Gastroesophageal sphincter (tissue), 3 donors: ENCODE measurements at regions not wholly inside any gene's neighbourhood (a gene's known extent, or its start where the extent isn't known, plus 50 kb on each side); places are given as distances from the start of the nearest gene placed in this dataset.

Source experiments
- CTCF ChIP-seq, 4 experiments: fragments of 200-600 bp in 2 of 4; fragments of 450-650 bp in 2 of 4; sonication (generic) in 1 of 4; IDR thresholded peaks; one replicate each; pipeline ENCODE4 v1.5.1; 2017 to 2019; ENCODE audit warnings: antibody characterized with exemption in 4 of 4, mild to moderate bottlenecking in 2 of 4, moderate library complexity in 2 of 4
- EP300 ChIP-seq: sonication (generic); formaldehyde crosslinking; IDR thresholded peaks from one replicate; pipeline ENCODE4 v1.6.1; 2017; ENCODE audit warnings: antibody characterized with exemption, mild to moderate bottlenecking
- POLR2A ChIP-seq, 2 donors: fragments of 450-650 bp; IDR thresholded peaks; one replicate each; pipeline ENCODE4 v1.6.1; 2017; ENCODE audit warnings: antibody characterized with exemption in 2 of 2, mild to moderate bottlenecking in 2 of 2, moderate library complexity in 1 of 2

- no peak for TF ChIP-seq CTCF (IDR thresholded peaks at IDR 0.05)
- no peak for TF ChIP-seq POLR2A (IDR thresholded peaks at IDR 0.05)
- TF ChIP-seq EP300 = no peak
Observed at GRCh38 chr2:32882816-32883810, 63.6 kb upstream of the LTBP1 start.
